Uterus (tissue), 3 donors: ENCODE measurements at regions not wholly inside any gene's neighbourhood (a gene's known extent, or its start where the extent isn't known, plus 50 kb on each side); places are given as distances from the start of the nearest gene placed in this dataset.

Source experiments
- DNase-seq, 2 donors: peaks; one replicate each; pipeline ENCODE4 v3.0.0-alpha.2; 2019 to 2020
- H3K27ac ChIP-seq, 2 donors: fragments of 200-600 bp; sonication (generic); 1 replicate in 1 of 2; 2 replicates in 1 of 2; pipeline ENCODE4 v1.5.1; 2016 to 2018
- H3K27me3 ChIP-seq, 2 donors: fragments of 200-600 bp; sonication (generic); one replicate each; pipeline ENCODE4 v1.5.1; 2018 to 2019; ENCODE audit warnings: control low read depth in 1 of 2
- H3K36me3 ChIP-seq, 2 donors: fragments of 200-600 bp; sonication (generic); one replicate each; pipeline ENCODE4 v1.5.1; 2019; ENCODE audit warnings: control low read depth in 1 of 2
- H3K4me1 ChIP-seq, 2 donors: fragments of 200-600 bp; sonication (generic); one replicate each; pipeline ENCODE4 v1.5.1; 2018 to 2019; ENCODE audit warnings: control low read depth in 1 of 2
- H3K4me3 ChIP-seq, 2 donors: fragments of 200-600 bp; sonication (generic); 1 replicate in 1 of 2; 2 replicates in 1 of 2; pipeline ENCODE4 v1.5.1; 2018 to 2019; ENCODE audit warnings: mild to moderate bottlenecking in 1 of 2
- H3K9me3 ChIP-seq, 2 donors: fragments of 200-600 bp; sonication (generic); one replicate each; pipeline ENCODE4 v1.5.1; 2019; ENCODE audit warnings: control low read depth in 1 of 2
- POLR2A ChIP-seq, 2 donors: fragments of 450-650 bp; IDR thresholded peaks; one replicate each; pipeline ENCODE4 v1.6.1; 2016; ENCODE audit warnings: antibody characterized with exemption in 2 of 2, mild to moderate bottlenecking in 1 of 2, moderate library complexity in 1 of 2
- intact Hi-C: fragments of 100-400 bp; cut with DNase I; formaldehyde crosslinking; loops from one replicate; pipeline ENCODE4 v1.15.1; 2023; ENCODE audit warnings: low total_unique reads
- TF ChIP-seq, protein P1 (sequence below), 4 experiments: fragments of 200-600 bp in 2 of 4; fragments of 450-650 bp in 2 of 4; sonication (generic) in 2 of 4; IDR thresholded peaks; one replicate each; pipeline ENCODE4 v1.5.1; 2016 to 2019; ENCODE audit warnings: antibody characterized with exemption in 4 of 4, mild to moderate bottlenecking in 2 of 4, moderate library complexity in 1 of 4
- donor health status: DM: yes; HTN: yes; CAD: no.

DNA sequence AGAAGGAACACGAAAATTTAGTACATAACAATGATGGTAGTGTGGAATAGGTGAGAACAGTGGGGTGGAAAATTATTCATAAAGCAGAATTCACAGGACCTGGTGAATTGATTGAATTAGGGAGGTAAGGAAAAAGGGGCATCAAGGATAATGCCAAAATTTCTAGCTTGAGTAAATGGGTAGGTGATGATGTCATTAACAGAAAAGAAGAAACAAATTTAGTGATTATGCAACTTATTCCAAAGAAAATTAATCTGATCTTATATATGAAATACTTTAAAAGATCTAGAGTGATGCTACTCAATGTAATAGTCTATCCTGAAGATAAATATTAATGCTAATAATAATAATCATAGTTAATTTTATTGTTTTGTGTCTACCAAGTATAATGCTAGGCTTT, 544.6 kb upstream of the LMCD1 start:
- Histone ChIP-seq H3K4me1 (no peaks in the 10 kb centered on the region), H3K36me3 (no peaks in the 10 kb centered on the region), H3K27me3 (no peaks in the 10 kb centered on the region), H3K4me3 (no peak overlapping the region), H3K9me3 (no peaks in the 10 kb centered on the region), H3K27ac (no peak overlapping the region)
- DNase-seq: no peak
- TF ChIP-seq POLR2A (IDR thresholded peaks at IDR 0.05): no peak
- TF ChIP-seq, protein P1, sequence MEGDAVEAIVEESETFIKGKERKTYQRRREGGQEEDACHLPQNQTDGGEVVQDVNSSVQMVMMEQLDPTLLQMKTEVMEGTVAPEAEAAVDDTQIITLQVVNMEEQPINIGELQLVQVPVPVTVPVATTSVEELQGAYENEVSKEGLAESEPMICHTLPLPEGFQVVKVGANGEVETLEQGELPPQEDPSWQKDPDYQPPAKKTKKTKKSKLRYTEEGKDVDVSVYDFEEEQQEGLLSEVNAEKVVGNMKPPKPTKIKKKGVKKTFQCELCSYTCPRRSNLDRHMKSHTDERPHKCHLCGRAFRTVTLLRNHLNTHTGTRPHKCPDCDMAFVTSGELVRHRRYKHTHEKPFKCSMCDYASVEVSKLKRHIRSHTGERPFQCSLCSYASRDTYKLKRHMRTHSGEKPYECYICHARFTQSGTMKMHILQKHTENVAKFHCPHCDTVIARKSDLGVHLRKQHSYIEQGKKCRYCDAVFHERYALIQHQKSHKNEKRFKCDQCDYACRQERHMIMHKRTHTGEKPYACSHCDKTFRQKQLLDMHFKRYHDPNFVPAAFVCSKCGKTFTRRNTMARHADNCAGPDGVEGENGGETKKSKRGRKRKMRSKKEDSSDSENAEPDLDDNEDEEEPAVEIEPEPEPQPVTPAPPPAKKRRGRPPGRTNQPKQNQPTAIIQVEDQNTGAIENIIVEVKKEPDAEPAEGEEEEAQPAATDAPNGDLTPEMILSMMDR (IDR thresholded peaks at IDR 0.05): no peak
- intact Hi-C loops: no loop called here

DNA sequence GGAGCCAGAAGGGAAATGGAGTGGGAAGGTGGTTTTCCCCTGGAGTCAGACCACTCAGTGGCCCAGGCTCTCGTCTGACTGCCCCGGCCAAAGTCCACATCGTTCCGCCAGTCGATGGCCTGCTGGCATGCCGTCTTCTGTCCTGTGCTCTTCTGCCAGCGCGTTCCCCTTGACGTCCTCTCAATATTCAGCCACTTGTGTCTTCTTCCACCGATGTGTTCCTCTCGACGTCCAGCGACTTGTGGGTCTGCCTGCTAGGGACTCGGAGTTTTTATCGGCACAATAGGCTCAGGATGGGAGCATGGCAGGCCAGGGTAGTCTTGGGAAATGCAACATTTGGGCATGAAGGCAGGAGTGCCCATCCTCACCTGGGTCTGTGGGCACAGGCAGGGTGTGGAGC, 542.5 kb upstream of the LMCD1 start:
- Histone ChIP-seq H3K27ac (no peak overlapping the region), H3K27me3 (no peaks in the 10 kb centered on the region), H3K4me1 (no peaks in the 10 kb centered on the region), H3K9me3 (no peaks in the 10 kb centered on the region), H3K4me3 (no peak overlapping the region), H3K36me3 (no peaks in the 10 kb centered on the region)
- intact Hi-C loops: no loop called here
- no peak for DNase-seq
- TF ChIP-seq, protein P1 (IDR thresholded peaks at IDR 0.05): no peak
- TF ChIP-seq POLR2A (IDR thresholded peaks at IDR 0.05): no peak

DNA sequence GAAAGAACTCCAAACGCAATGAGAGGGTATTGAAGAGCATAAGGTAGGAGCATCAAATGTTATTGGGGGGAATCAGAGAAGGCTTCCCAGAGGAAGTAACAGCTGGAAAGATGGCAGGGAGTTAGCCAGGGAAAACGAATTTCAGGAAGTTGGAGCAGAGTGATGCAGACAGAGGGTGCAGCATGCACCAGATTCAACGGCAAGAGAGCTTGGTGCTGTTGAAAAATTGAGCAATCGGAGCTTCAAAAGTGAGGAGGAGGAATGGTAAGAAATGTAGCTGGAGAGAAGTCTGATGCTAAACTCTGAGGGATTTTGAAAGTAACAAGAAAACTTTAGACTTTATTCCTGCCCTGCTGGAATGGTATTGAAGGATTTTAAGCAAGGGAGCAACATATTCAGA, 541.0 kb upstream of the LMCD1 start:
- H3K4me3 ChIP-seq: no peak overlapping the region
- no peaks in the 10 kb centered on the region for H3K4me1 ChIP-seq
- H3K36me3 ChIP-seq: no peaks in the 10 kb centered on the region
- no peak for TF ChIP-seq POLR2A (IDR thresholded peaks at IDR 0.05)
- TF ChIP-seq, protein P1 (IDR thresholded peaks at IDR 0.05): no peak
- intact Hi-C loops: no loop called here
- no peak for DNase-seq
- no peaks in the 10 kb centered on the region for H3K9me3 ChIP-seq
- no peak overlapping the region for H3K27ac ChIP-seq
- H3K27me3 ChIP-seq: no peaks in the 10 kb centered on the region

DNA sequence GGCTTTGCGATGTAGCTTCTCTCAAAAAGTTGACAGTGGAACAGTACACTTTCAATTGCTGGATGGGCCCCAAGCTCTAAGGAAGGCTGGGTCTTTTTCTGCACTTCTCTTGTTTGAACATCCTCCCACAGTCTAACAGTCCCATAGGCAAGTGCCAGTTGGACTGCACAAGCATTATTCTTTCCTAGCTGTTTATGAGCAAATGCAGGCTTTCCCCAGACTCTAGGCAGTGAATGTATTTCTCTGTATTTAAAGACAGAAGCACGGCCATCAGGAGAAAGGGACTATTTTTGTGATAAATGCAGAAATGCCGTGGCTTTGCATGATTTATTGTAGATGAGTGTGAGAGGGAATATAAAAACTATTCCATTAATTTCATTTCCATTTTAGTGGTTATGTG, 539.3 kb upstream of the LMCD1 start:
- no peaks in the 10 kb centered on the region for H3K4me1 ChIP-seq
- no peak for TF ChIP-seq POLR2A (IDR thresholded peaks at IDR 0.05)
- TF ChIP-seq, protein P1 (IDR thresholded peaks at IDR 0.05): no peak
- no peaks in the 10 kb centered on the region for H3K27me3 ChIP-seq
- no peaks in the 10 kb centered on the region for H3K36me3 ChIP-seq
- DNase-seq: no peak
- H3K9me3 ChIP-seq: no peaks in the 10 kb centered on the region
- H3K27ac ChIP-seq: no peak overlapping the region
- intact Hi-C loops: no loop called here
- H3K4me3 ChIP-seq: no peak overlapping the region

DNA sequence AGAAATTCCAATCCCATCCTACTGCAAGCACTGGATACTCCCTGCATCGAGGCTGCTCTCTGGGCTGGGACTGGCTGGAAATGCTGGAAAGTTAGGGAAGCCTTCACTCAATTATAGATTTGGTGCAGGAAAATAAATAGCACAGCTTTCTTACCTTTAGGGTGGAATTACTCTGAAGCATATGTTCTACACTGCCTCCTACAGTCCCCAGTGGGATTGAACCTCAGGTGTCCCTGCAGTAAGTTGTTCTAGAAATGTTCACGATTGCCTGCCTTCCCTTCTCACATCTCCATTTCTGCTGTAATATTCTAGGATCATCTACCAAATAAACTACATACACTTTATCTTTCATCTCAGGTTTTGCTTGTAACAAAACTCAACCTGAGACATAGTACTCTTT, 536.7 kb upstream of the LMCD1 start:
- H3K4me1 ChIP-seq: no peaks in the 10 kb centered on the region
- intact Hi-C loops: no loop called here
- no peak overlapping the region for H3K4me3 ChIP-seq
- no peaks in the 10 kb centered on the region for H3K36me3 ChIP-seq
- H3K27ac ChIP-seq: no peak overlapping the region
- TF ChIP-seq, protein P1 (IDR thresholded peaks at IDR 0.05): no peak
- no peak for TF ChIP-seq POLR2A (IDR thresholded peaks at IDR 0.05)
- no peaks in the 10 kb centered on the region for H3K27me3 ChIP-seq
- no peak for DNase-seq
- no peaks in the 10 kb centered on the region for H3K9me3 ChIP-seq
